ENCODE measurements at regions not wholly inside any gene's neighbourhood (a gene's known extent, or its start where the extent isn't known, plus 50 kb on each side); places are given as distances from the start of the nearest gene placed in this dataset.

DNA sequence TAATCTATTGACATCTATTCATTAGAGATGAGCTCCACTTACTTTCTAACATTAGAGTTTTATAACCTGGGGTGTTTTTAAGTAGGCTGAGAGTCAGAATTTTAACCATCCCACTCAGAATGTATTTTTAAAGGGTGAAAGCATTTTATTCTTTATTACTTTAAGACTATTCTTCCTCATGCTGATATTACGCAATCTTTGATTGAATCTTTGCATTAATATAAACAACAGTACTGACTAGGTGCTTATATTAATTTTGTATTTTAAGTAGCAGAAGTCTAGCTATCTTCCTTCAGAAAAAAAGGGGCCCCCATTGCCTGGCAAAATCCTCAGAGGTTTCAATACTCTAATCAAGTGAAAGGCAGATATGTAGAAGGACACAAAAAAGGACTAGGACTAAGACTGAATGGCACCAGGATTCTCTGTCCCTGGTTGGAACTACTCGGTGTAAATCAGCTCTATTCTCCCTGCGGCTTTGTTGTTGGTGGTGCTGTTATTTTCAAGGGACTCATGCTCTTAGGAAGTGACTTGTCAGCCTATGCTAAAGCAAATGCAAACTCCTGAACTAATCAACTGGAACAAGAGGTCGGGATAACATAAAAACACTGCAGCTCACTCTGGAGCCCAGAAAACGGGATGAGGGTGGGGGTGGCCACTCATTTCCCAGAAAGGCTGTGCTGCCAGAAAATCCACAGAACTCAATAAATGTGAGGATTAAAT, 1324.4 kb downstream of the GRIK2 start:
- no peak overlapping the region for H3K4me3 ChIP-seq (ENCODE audit: low read depth, low read length)
- DNase-seq (ENCODE audit: low read depth): no peak
- TF ChIP-seq, protein P1, sequence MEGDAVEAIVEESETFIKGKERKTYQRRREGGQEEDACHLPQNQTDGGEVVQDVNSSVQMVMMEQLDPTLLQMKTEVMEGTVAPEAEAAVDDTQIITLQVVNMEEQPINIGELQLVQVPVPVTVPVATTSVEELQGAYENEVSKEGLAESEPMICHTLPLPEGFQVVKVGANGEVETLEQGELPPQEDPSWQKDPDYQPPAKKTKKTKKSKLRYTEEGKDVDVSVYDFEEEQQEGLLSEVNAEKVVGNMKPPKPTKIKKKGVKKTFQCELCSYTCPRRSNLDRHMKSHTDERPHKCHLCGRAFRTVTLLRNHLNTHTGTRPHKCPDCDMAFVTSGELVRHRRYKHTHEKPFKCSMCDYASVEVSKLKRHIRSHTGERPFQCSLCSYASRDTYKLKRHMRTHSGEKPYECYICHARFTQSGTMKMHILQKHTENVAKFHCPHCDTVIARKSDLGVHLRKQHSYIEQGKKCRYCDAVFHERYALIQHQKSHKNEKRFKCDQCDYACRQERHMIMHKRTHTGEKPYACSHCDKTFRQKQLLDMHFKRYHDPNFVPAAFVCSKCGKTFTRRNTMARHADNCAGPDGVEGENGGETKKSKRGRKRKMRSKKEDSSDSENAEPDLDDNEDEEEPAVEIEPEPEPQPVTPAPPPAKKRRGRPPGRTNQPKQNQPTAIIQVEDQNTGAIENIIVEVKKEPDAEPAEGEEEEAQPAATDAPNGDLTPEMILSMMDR (IDR thresholded peaks at IDR 0.05; ENCODE audit: insufficient read depth, low read depth, low read length, missing control alignments): no peak

DNA sequence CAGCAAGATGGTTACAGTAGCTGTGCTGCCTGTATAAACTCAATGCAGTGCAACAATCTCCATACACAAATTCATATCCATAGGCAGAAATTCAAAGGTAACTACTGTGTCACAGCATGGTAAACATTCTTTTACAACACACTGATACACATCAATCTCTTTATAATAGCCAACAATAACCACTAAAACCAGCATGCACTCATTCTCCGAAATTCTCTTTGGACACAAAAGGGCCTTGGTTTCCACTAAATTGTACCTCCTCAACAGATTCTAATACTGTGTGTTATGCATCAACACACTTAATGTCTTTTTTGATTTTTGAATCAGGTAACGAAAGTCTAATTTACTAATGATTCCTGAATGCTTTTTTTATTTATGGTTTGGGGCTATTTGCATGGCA, 1323.7 kb downstream of the GRIK2 start:
- TF ChIP-seq, protein P1 (IDR thresholded peaks at IDR 0.05; ENCODE audit: insufficient read depth, low read depth, low read length, missing control alignments): no peak
- DNase-seq (ENCODE audit: low read depth): no peak
- H3K4me3 ChIP-seq (ENCODE audit: low read depth, low read length): no peak overlapping the region

DNA sequence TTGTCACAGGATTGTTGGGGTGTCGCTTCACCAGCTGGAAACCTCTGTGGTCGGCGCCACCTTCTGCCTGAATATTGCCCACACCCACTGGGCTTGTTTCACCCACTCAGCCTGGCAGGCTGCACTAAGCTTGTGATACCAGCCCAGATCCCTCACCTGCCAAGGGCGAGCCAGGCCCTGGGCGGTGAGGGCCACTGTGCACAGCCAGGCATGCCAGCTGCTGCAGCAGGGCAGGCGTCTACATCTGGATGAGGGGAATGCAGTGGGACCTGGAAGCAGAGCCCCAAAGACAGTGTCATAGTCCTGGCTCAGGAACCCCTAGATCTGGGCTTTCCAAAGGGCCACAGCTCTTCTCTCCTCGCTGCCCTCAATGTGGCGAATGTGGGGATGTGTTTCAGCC, 1307.5 kb downstream of the GRIK2 start:
- TF ChIP-seq, protein P1 (IDR thresholded peaks at IDR 0.05; ENCODE audit: insufficient read depth, low read depth, low read length, missing control alignments): no peak
- H3K4me3 ChIP-seq (ENCODE audit: low read depth, low read length): no peak overlapping the region
- no peak for DNase-seq (ENCODE audit: low read depth)

DNA sequence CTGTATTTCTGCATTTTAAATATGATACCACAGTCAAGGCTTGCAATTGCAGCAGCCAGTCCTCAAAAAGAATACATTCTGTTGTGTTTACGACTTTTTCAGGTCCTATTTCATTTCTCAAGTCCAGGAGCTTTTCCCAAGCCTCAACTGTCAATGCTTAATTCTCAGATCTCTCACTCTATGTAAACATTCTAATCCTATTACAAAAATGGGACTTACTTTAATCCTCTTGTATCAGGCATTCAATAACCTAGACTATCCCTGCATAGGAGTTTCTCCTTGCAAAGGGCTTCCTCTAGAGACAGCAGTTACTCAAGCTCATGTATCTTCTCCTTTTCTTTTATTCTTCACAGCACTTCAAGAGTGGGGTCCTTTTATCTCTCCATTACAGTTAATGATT, 1293.0 kb downstream of the GRIK2 start:
- TF ChIP-seq, protein P1 (IDR thresholded peaks at IDR 0.05; ENCODE audit: insufficient read depth, low read depth, low read length, missing control alignments): no peak
- no peak for DNase-seq (ENCODE audit: low read depth)

DNA sequence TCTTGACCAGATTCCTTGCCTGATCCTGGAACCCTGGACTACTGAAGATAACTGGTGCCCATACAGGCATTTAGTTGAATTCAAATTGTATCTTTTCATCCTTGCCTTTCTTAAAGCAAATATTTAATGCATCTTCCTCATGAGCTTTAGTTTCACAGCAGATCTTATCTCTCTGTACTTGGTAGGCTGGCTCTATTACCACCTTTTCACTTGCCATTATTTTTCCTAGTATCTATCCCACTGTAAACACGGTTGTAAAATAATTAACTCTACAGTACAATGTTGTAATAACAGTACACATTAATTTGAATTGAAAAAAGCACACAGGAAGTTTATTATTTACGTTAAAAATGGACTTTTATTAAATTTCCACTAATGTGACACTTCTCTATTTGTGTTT, 1286.9 kb downstream of the GRIK2 start:
- DNase-seq (ENCODE audit: low read depth): no peak
- TF ChIP-seq, protein P1 (IDR thresholded peaks at IDR 0.05; ENCODE audit: insufficient read depth, low read depth, low read length, missing control alignments): no peak
- no peak overlapping the region for H3K4me3 ChIP-seq (ENCODE audit: low read depth, low read length)

More for the DNA sequence above, 1293.0 kb downstream of the GRIK2 start:
- no peak overlapping the region for H3K4me3 ChIP-seq (ENCODE audit: low read depth, low read length)

DNA sequence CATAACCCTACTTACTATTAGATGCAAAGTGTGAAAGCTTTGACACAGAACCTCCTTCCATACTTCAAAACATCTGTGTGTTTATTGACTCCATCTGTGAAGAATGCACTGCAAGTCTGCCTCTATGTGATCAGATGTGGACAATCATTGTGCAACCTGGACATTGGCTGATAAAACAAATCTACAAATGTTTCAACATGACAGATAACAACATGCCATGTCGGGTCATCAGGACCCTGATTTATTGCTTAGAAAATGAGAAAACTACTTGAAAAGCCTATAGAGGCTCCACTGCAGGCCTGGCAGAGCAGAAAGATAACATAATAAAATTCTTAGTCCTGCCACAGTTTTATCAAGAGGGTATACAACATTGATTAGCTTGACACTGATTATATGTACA, 1286.4 kb downstream of the GRIK2 start:
- TF ChIP-seq, protein P1 (IDR thresholded peaks at IDR 0.05; ENCODE audit: insufficient read depth, low read depth, low read length, missing control alignments): no peak
- DNase-seq (ENCODE audit: low read depth): no peak

DNA sequence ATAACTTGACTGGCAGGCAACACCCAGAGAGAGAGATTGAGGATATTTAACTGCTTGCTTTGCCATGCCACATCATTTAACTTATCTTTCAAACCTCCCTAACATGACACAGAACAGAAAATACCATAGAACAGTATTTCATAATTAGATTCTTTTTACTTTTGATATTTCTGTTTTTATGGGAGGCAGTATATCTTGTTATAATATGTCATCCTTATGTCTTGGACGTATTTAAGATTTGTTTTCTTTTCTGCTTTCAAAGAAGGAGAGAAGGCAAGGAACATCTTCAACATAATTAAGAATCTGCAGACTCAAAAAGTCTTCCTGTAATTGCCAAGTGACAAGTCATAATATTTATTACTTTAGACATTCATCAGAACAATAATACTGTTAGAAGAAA, 1283.7 kb downstream of the GRIK2 start:
- TF ChIP-seq, protein P1 (IDR thresholded peaks at IDR 0.05; ENCODE audit: insufficient read depth, low read depth, low read length, missing control alignments): no peak
- no peak for DNase-seq (ENCODE audit: low read depth)
- no peak overlapping the region for H3K4me3 ChIP-seq (ENCODE audit: low read depth, low read length)

More for the DNA sequence above, 1286.4 kb downstream of the GRIK2 start:
- no peak overlapping the region for H3K4me3 ChIP-seq (ENCODE audit: low read depth, low read length)
